Natural killer cell treated with Interleukin-12 subunit alpha and Interleukin-12 subunit beta and Interleukin-15 and Interleukin-18, amount 100 ng/mL, for 72 hours (primary cell): ENCODE measurements at regions not wholly inside any gene's neighbourhood (a gene's known extent, or its start where the extent isn't known, plus 50 kb on each side); places are given as distances from the start of the nearest gene placed in this dataset.
"Not testable (repeated sequence)": the region's sequence is repeated elsewhere in the genome, so short reads cannot be mapped to it uniquely, and the experiment has no call there.

Experiments
- ATAC-seq, 2 donors: fragments of 150-1000 bp; cut with Tn5 transposase in 1 of 2; sonication (Bioruptor Pico), chemical (Tn5 transposase) in 1 of 2; 2 replicates each; pipeline ENCODE4 v1.10.0; 2021
- DNase-seq: peaks from one replicate; pipeline ENCODE4 v3.0.0; 2022; ENCODE audit warnings: low spot score
- H3K27ac Mint-ChIP-seq, 2 donors: 1 replicate in 1 of 2; 2 replicates in 1 of 2; pipeline ENCODE4 v1.8.0; 2022; ENCODE audit warnings: mixed read lengths in 2 of 2, mild to moderate bottlenecking in 1 of 2, moderate library complexity in 1 of 2
- H3K27me3 Mint-ChIP-seq, 2 donors: 1 replicate in 1 of 2; 2 replicates in 1 of 2; pipeline ENCODE4 v1.8.0; 2022; ENCODE audit warnings: mixed read lengths in 2 of 2
- H3K36me3 Mint-ChIP-seq: one replicate; pipeline ENCODE4 v1.8.0; 2022; ENCODE audit warnings: mixed read lengths
- H3K4me1 Mint-ChIP-seq, 2 donors: 1 replicate in 1 of 2; 2 replicates in 1 of 2; pipeline ENCODE4 v1.8.0; 2022; ENCODE audit warnings: low read depth in 2 of 2, mixed read lengths in 2 of 2, mild to moderate bottlenecking in 1 of 2
- H3K4me3 Mint-ChIP-seq: one replicate; pipeline ENCODE4 v1.8.0; 2022; ENCODE audit warnings: mixed read lengths
- H3K9me3 Mint-ChIP-seq: 2 replicates; pipeline ENCODE4 v1.8.0; 2022; ENCODE audit warnings: mixed read lengths

DNA sequence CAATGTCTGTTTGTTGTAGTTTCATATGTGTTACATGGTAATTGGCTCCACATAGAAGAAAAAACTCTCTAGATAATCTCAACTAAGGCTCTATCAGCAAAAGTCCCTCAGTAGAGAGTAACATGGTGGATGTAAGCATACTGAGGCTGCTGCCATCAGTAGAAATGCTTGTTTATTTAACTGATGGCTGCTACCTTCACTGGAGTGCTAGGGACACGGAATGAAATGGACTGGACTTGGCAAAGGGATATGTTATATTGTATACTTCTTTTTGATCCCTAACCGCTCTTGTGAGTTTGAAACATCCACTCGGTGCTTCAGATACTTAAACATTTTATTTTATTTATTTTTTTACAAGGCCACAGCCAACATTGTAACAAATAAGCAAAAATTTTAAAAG, 143.0 kb downstream of the ZNF281 start:
- H3K27ac Mint-ChIP-seq = no peak overlapping the region
- peaks cover 0 to 9% of the 10 kb centered on the region in 2 donors for H3K4me1 Mint-ChIP-seq
- no peak for DNase-seq
- ATAC-seq = no peak
- H3K4me3 Mint-ChIP-seq = no peak overlapping the region
- no peaks in the 10 kb centered on the region for H3K9me3 Mint-ChIP-seq
- H3K27me3 Mint-ChIP-seq = peaks cover 3 to 8% of the 10 kb centered on the region in 2 donors
- H3K36me3 Mint-ChIP-seq = no peaks in the 10 kb centered on the region

DNA sequence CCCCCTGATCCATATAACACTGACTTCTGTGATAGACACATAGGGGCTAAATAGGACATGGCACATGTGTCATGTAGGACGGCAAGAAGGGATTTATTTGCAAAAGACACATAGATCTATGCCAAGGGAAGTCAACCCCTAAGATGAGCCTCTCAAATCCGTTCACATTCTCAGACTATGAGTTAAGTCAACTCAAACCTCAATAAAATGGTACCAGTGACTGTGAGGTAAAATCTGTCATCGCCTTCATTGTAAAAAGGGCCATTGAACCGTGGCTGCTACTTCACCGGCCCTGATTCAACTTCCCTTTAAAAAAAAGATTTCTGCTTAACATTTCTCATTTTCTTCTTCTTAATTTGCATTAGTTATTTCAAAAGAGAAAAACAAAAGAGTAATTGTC, 144.0 kb downstream of the ZNF281 start:
- DNase-seq = no peak
- Mint-ChIP-seq H3K27ac (no peak overlapping the region), H3K27me3 (peaks cover 5 to 8% of the 10 kb centered on the region in 2 donors), H3K4me3 (no peak overlapping the region), H3K9me3 (no peaks in the 10 kb centered on the region), H3K36me3 (no peaks in the 10 kb centered on the region), H3K4me1 (peaks cover 0 to 9% of the 10 kb centered on the region in 2 donors)
- no peak for ATAC-seq

DNA sequence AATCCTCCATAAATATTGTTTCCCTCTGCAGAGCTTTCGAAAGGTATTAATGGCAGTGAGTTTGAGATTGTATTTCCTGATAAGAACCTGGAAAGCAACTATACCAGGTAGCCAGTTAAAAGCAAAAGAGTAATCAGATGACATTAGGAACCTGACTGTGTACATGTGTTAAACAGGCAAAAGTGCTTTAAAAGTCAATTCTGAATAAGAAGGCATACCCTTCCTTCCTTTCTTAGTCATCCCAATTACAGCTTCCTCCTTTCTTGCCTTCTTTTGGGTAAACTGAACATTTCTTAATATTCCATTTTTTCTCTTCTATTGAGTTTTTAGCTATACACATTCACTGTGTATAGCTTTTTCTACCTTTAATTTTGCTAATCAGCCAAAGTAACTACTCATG, 144.7 kb downstream of the ZNF281 start:
- ATAC-seq (no peak), DNase-seq (no peak)
- Mint-ChIP-seq H3K9me3 (no peaks in the 10 kb centered on the region), H3K27me3 (peaks cover 8% of the 10 kb centered on the region in 2 donors), H3K36me3 (no peaks in the 10 kb centered on the region), H3K4me3 (no peak overlapping the region), H3K27ac (no peak overlapping the region), H3K4me1 (peaks cover 0 to 9% of the 10 kb centered on the region in 2 donors)

DNA sequence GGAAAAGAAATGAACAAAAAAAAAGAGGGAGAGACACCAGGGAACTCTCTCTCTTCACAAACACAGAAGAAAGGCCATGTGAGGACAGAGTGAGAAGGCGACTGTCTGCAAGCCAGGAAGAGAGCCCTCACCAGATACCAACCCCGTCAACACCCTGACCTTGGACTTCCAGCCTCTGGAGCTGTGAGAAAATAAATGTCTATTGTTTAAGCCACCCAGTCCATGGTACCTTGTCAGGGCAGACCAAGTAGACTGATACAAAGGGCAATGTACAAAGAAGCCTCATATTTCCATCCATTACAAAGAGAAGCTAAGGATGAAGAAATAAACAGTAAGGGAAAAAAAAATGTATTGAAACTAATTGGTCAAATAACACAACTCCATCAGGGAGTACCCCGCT, 146.6 kb downstream of the ZNF281 start:
- Mint-ChIP-seq H3K4me1 (peaks cover 0 to 9% of the 10 kb centered on the region in 2 donors), H3K36me3 (no peaks in the 10 kb centered on the region), H3K4me3 (no peak overlapping the region), H3K27me3 (peaks cover 13 to 14% of the 10 kb centered on the region in 2 donors), H3K27ac (no peak overlapping the region), H3K9me3 (no peaks in the 10 kb centered on the region)
- DNase-seq (no peak), ATAC-seq (no peak)

DNA sequence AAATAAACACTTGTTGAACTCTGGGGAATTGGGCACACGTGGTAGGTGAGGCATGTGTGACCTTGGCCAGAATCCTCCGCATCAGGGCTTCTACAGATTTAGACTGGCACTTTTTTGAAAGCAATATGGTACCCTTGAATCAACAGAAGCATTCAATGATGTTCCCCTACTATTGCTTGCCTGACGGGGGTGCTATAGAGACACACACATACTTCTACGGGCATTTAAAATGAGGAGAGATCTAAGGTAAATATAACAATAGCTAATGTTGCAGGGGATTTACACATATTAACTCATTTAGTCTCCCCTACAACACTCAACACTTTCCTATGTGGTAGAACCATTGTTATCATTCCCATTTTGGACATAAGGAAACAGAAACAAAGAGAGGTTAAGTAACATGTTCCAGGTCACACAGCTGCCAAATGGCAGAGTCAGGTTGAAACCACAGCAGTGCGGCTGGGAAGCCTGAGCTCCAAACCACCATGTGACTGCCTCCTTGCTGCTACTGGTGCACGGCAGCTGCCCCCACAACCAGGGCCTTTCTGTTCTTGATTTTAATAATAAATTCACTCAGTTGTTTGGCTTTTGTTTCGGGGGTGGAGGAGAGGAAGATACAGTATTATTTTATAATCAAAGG, 147.4 kb downstream of the ZNF281 start:
- H3K27me3 Mint-ChIP-seq = peaks cover 13 to 14% of the 10 kb centered on the region in 2 donors
- DNase-seq (no peak), ATAC-seq (peak in 1 of 2 donors; percentile 73)
- no peaks in the 10 kb centered on the region for H3K9me3 Mint-ChIP-seq
- H3K36me3 Mint-ChIP-seq = no peaks in the 10 kb centered on the region
- H3K27ac Mint-ChIP-seq = no peak overlapping the region
- no peak overlapping the region for H3K4me3 Mint-ChIP-seq
- peaks cover 0 to 9% of the 10 kb centered on the region in 2 donors for H3K4me1 Mint-ChIP-seq

DNA sequence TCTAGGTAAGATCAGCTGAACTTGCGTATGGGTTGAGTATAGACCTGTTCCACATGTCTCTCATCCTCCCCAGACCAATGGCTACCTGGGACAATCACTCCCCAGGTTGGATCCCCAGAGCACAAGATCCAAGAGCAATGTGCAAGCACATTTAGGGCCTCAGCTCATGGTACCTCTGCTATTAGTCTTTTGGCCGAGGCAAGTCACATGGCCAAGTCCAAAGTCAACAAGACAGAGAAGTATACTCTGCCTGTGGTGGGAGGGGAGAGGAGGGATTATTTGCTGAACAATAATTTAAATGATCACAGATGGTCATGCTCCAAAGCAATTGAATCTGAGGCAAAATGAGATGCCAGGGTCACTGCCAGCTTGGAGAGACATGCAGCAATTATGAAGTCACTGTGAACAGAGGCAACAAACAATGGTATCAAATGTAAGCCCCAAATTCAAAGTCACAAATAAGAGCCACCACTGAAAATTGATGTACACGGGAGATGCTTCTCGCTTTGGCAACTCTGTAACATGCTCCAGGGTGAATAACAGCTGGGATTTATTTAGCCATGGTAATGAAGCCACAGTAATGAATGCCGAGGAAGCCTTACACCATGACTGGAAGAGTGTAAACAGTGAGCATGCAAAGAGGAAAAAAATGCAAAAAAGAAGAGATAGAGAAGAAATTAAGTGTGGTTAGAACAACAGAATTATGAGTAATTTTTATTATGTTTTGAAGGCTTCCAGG, 149.1 kb downstream of the ZNF281 start:
- ATAC-seq (no peak), DNase-seq (no peak)
- peaks cover 0 to 9% of the 10 kb centered on the region in 2 donors for H3K4me1 Mint-ChIP-seq
- no peaks in the 10 kb centered on the region for H3K36me3 Mint-ChIP-seq
- no peaks in the 10 kb centered on the region for H3K9me3 Mint-ChIP-seq
- H3K4me3 Mint-ChIP-seq = no peak overlapping the region
- no peak overlapping the region for H3K27ac Mint-ChIP-seq
- peaks cover 19 to 26% of the 10 kb centered on the region in 2 donors for H3K27me3 Mint-ChIP-seq

DNA sequence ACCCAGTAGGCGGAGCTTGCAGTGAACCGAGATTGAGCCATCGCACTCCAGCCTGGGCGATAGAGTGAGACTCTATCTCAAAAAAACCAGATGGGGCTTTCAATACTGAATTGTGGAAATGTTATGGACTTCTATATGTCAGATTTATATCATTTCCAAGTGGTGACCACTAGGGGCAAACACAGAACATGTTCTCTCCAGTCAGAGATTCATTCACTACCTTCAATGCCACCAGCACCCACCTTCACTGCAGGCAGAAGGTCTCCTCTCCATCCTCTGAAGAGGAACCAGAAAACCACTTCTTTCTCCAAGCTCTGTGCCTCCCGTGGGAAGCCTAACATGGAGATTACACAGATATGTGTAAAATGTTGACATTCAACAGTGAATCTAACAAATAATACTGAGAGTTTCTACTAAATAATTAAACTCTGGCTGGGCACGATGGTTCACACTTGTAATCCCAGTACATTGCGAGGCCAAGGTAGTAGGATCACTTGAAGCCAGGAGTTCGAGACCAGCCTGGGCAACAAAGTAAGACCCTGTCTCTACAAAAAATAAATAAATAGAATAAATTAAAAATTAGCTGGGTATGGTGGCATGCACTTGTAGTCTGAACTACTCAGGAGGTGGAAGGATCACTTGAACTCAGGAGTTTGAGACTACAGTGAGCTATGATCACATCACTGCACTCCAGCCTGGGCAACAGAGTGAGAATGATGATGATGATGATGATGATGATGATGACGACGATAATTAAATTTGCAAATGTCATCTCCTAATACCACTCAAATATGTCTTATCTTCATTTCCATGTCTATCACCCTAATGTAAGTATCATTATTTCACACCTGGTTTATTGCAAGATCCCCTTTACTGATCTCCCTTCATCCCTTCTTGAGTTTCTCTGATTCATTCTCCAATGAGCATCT, 151.1 kb downstream of the ZNF281 start:
- Mint-ChIP-seq H3K27ac (no peak overlapping the region), H3K9me3 (no peaks in the 10 kb centered on the region), H3K36me3 (no peaks in the 10 kb centered on the region), H3K27me3 (peaks cover 19 to 21% of the 10 kb centered on the region in 2 donors), H3K4me3 (no peak overlapping the region), H3K4me1 (peaks cover 0 to 26% of the 10 kb centered on the region in 2 donors)
- DNase-seq = no peak
- no peak for ATAC-seq

DNA sequence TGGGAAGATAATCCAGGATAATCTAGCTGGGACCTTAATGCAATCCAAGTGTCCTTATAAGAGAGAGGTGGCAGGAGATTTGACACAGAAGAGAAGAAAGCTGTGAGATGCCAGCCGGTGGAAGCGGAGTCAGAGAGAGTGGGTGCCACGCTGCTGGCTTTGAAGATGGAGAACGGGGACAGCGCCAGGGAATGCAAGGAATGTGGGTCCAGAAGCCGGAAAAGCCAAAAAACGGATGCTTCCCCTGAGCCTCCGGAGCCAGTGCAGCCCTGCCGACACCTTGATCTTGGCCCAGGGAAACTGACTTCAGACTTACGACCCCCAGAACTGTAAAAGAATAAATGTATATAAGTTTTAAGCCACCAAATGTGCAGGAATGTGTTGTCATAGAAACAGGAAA, 152.6 kb downstream of the ZNF281 start:
- ATAC-seq = no peak
- H3K9me3 Mint-ChIP-seq = no peaks in the 10 kb centered on the region

DNA sequence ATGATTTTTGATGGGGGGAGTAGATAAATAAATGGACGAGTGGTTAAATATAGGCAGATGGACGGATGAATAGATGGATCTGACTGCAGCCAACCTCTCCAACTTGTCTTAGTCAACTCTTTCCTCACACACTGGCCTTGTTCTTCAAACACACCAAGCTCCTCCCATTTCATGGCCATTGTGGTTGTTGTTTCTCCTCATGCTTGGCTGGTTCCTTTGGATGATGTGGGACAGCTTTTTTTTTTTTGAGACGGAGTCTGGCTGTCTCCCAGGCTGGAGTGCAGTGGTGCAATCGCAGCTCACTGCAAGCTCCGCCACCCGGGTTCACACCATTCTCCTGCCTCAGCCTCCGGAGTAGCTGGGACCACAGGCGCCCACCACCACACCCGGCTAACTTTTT, 155.2 kb downstream of the ZNF281 start:
- Mint-ChIP-seq H3K27ac (peak overlapping the region in 1 of 2 donors; percentile 27), H3K4me1 (peaks cover 0 to 20% of the 10 kb centered on the region in 2 donors), H3K4me3 (peak overlapping the region; percentile 16), H3K27me3 (peaks cover 19 to 32% of the 10 kb centered on the region in 2 donors)
- not testable (repeated sequence) for H3K9me3 Mint-ChIP-seq, DNase-seq, H3K36me3 Mint-ChIP-seq
- ATAC-seq = peak in 1 of 2 donors; percentile 62

More for the DNA sequence above, 152.6 kb downstream of the ZNF281 start:
- no peak overlapping the region for H3K27ac Mint-ChIP-seq
- no peak for DNase-seq
- H3K4me3 Mint-ChIP-seq = no peak overlapping the region
- peaks cover 0 to 21% of the 10 kb centered on the region in 2 donors for H3K4me1 Mint-ChIP-seq
- peaks cover 16 to 18% of the 10 kb centered on the region in 2 donors for H3K27me3 Mint-ChIP-seq
- H3K36me3 Mint-ChIP-seq = no peaks in the 10 kb centered on the region

DNA sequence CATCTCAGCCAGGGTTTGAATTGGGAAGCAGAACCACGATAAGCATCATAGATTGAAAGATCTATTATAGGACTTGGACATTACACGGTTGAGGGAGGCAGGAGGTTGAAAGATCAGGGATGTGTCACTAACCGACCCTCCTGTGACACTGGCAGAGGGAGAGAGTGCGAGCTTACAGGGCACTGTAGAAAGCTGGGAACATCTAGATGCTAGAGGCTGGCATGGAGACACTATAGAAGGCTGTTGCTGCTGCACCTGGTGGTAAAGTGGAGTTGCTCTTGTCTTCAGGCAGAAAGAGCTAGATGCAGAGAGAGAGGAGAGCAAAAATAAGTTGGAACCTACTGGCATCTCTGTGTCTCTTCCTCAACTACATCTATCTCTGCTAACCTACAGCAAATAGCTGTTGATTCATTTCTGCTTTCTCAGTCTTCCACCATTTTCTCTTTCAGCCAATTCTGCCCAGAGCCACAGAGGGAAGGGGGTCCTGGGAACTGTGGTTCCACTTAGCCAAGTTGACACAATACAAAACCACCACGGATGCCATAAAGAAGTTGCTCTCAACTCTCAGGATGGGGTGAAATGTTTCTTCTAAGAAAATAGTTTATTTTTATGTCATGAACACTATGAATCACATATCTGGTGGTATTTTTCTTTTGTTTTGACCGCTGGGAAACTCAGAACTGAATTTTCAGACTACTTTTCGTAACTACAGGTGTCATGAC, 155.9 kb downstream of the ZNF281 start:
- H3K9me3 Mint-ChIP-seq = no peaks in the 10 kb centered on the region
- DNase-seq (no peak), ATAC-seq (peak; percentile 69 to 88)
- H3K4me1 Mint-ChIP-seq = peaks cover 0 to 20% of the 10 kb centered on the region in 2 donors
- H3K27ac Mint-ChIP-seq = peak overlapping the region in 1 of 2 donors; percentile 27
- H3K36me3 Mint-ChIP-seq = no peaks in the 10 kb centered on the region
- peaks cover 16 to 27% of the 10 kb centered on the region in 2 donors for H3K27me3 Mint-ChIP-seq
- H3K4me3 Mint-ChIP-seq = peak overlapping the region; percentile 46

DNA sequence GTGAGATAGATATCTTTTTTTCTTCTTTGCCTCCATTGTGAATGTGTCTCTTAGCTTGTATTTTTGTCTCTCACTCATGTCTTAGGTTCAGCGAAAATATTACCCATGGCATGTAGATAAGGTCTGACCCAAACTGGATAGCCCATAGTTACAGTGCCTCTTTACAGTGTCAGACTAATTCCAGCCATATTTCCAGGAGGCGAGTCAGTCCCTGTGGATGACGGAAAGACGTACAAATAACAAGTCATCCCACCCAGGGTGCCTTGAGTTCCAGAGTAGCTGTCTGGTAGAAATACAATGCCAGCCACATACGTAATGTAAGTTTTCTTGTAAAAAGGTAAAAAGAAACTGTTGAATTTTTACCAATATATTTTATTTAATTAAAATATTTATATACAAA, 157.3 kb downstream of the ZNF281 start:
- no peak overlapping the region for H3K27ac Mint-ChIP-seq
- no peak overlapping the region for H3K4me3 Mint-ChIP-seq

DNA sequence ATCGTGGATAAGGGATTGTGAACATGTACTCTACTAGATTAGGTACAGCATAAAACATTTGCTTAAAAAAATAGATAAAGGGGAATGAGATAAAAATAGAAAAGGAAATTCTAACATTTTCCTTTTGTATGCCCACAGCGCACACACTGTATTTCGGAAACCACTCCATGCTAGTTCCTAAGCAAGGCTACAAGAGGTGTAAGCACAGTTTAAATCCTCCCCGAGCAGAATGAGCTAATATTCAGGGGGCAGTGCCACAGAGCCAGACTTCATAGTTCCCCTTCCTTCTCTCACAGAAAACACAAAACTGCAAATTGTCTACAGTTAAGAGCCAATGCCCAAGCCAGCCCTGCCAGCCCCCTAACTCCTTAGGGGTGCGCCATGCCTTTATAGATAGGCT, 159.4 kb downstream of the ZNF281 start:
- peaks cover 20 to 37% of the 10 kb centered on the region in 2 donors for H3K27me3 Mint-ChIP-seq
- DNase-seq (no peak), ATAC-seq (no peak)
- no peak overlapping the region for H3K4me3 Mint-ChIP-seq
- no peaks in the 10 kb centered on the region for H3K36me3 Mint-ChIP-seq
- no peak overlapping the region for H3K27ac Mint-ChIP-seq
- H3K4me1 Mint-ChIP-seq = peaks cover 0 to 20% of the 10 kb centered on the region in 2 donors
- H3K9me3 Mint-ChIP-seq = no peaks in the 10 kb centered on the region

More for the DNA sequence above, 157.3 kb downstream of the ZNF281 start:
- Mint-ChIP-seq H3K36me3 (no peaks in the 10 kb centered on the region), H3K4me1 (peaks cover 0 to 20% of the 10 kb centered on the region in 2 donors), H3K9me3 (no peaks in the 10 kb centered on the region), H3K27me3 (peaks cover 20 to 39% of the 10 kb centered on the region in 2 donors)
- ATAC-seq (no peak), DNase-seq (no peak)

DNA sequence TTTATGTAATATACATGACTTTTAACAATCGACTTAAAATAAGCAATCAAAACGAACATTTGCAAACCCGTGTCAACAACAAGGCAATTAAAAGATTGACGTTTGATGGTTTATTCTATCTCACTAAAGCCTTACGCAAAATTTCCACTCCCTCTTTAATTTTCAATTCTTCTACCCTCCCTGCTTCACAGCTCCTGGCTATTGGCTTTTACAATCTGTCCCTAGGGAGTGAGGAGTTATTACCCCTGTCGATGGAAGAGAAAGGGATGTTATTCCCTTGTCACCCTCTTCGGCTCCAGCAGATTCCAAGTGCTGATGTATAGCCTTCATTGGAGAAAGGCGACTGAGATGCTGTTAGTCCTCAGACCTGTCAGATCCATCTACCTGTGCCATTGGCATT, 161.3 kb downstream of the ZNF281 start:
- no peak for DNase-seq
- Mint-ChIP-seq H3K36me3 (no peaks in the 10 kb centered on the region), H3K4me1 (peaks cover 0 to 2% of the 10 kb centered on the region in 2 donors), H3K27me3 (peaks cover 29 to 51% of the 10 kb centered on the region in 2 donors), H3K4me3 (no peak overlapping the region), H3K27ac (no peak overlapping the region), H3K9me3 (no peaks in the 10 kb centered on the region)
- no peak for ATAC-seq
